K562 (cell line): ENCODE measurements at regions not wholly inside any gene's neighbourhood (a gene's known extent, or its start where the extent isn't known, plus 50 kb on each side); places are given as distances from the start of the nearest gene placed in this dataset.

ENCODE experiments used
- ATF6 ChIP-seq: sonication (generic); formaldehyde crosslinking; IDR thresholded peaks from 2 replicates; pipeline ENCODE4 v1.4.0; 2020; ENCODE audit warnings: mild to moderate bottlenecking, missing genetic modification reagents
- MYC ChIP-seq, 2 experiments: fragments of 250-450 bp in 1 of 2; sonication (Bioruptor Pico) in 1 of 2; IDR thresholded peaks; 2 replicates each; pipeline versions ENCODE4 v1.5.1 to v1.6.1; 2012 to 2021; ENCODE audit warnings: low read depth in 2 of 2, borderline replicate concordance in 1 of 2, improper control_type of control experiment in 1 of 2, low read length in 1 of 2, mild to moderate bottlenecking in 1 of 2, moderate library complexity in 1 of 2
- PPARD ChIP-seq: fragments of 250-450 bp; sonication (Bioruptor Pico); IDR thresholded peaks from 2 replicates; pipeline ENCODE4 v1.8.0; 2022; ENCODE audit warnings: inconsistent platforms, mild to moderate bottlenecking, moderate library complexity
- SRSF7 ChIP-seq: fragments of 200-400 bp; formaldehyde crosslinking; optimal IDR thresholded peaks from 2 replicates; pipeline ENCODE3; 2017; ENCODE audit warnings: mild to moderate bottlenecking, low read depth, low read length
- ZEB2 ChIP-seq: fragments of 450-650 bp; IDR thresholded peaks from 2 replicates; pipeline ENCODE4 v1.6.1; 2016
- ZKSCAN8 ChIP-seq: fragments of 200-800 bp; sonication (Bioruptor generic); IDR thresholded peaks from 2 replicates; pipeline ENCODE4 v1.6.1; 2016; ENCODE audit warnings: missing genetic modification characterization, missing compliant biosample characterization
- ZNF12 ChIP-seq: sonication (generic); formaldehyde crosslinking; IDR thresholded peaks from 2 replicates; pipeline ENCODE4 v1.4.0; 2020; ENCODE audit warnings: mild to moderate bottlenecking, missing genetic modification reagents
- ZNF217 ChIP-seq: sonication (generic); formaldehyde crosslinking; IDR thresholded peaks from 2 replicates; pipeline ENCODE4 v1.8.0; 2022; ENCODE audit warnings: mild to moderate bottlenecking, missing genetic modification reagents
- TF ChIP-seq, protein P1 (sequence below), 3 experiments: IDR thresholded peaks in 2 of 3; conservative IDR thresholded peaks in 1 of 3; 2 replicates each; pipeline ENCODE4 v1.5.1; 2011 to 2012; ENCODE audit warnings: low read length in 3 of 3, mild to moderate bottlenecking in 3 of 3, control low read depth in 2 of 3, improper control_type of control experiment in 1 of 3, inconsistent platforms in 1 of 3, low read depth in 1 of 3, mixed read lengths in 1 of 3, moderate library complexity in 1 of 3; ENCODE audit not compliant: insufficient read depth in 2 of 3

DNA sequence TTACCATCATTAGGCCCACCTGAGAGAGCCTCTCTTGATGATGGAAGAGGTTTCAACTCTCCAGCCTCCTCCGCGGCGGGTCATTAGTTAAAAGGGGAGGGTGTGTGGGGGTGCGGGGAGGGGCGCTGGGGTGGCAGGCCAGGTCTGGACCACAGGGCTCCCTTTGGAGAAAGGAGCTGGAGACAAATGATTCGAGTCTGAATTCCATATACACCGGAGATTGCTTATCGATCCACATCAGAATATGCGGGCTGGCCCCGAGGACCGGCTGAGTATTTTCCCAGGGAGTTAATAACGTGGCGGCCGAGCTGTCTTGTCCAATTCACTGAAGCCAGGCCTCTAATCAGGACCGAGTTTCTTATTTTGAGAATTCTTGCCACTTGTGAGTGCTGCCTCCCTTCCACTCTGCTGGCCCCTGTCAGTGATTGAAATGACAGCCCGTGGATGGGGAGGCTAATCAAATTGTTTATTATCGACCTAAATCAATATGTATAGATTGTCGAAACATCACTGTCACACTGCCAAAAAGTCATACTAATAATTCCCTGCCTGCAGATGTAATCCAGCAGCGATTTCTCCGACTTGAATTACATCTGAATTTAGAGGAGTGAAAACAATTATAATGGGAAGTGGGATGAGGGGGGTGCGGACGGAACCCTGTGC, 202.7 kb downstream of the SALL1 start:
- no peak for TF ChIP-seq PPARD (CRISPR knock-in tag)
- TF ChIP-seq ZNF12 (CRISPR knock-in tag), result no peak
- TF ChIP-seq ZKSCAN8 (CRISPR knock-in tag), result no peak
- TF ChIP-seq, protein P1, sequence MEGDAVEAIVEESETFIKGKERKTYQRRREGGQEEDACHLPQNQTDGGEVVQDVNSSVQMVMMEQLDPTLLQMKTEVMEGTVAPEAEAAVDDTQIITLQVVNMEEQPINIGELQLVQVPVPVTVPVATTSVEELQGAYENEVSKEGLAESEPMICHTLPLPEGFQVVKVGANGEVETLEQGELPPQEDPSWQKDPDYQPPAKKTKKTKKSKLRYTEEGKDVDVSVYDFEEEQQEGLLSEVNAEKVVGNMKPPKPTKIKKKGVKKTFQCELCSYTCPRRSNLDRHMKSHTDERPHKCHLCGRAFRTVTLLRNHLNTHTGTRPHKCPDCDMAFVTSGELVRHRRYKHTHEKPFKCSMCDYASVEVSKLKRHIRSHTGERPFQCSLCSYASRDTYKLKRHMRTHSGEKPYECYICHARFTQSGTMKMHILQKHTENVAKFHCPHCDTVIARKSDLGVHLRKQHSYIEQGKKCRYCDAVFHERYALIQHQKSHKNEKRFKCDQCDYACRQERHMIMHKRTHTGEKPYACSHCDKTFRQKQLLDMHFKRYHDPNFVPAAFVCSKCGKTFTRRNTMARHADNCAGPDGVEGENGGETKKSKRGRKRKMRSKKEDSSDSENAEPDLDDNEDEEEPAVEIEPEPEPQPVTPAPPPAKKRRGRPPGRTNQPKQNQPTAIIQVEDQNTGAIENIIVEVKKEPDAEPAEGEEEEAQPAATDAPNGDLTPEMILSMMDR (IDR thresholded peaks at IDR 0.05 in 2 of 3, conservative IDR thresholded peaks at IDR 0.05 in 1 of 3; ENCODE audit: insufficient read depth in 2 of 3, low read depth in 1 of 3, low read length in 3 of 3), result no peak
- no peak for TF ChIP-seq ATF6 (CRISPR knock-in tag)
- no peak for TF ChIP-seq ZEB2
- TF ChIP-seq MYC (IDR thresholded peaks at IDR 0.05; ENCODE audit: low read depth, low read length), result no peak
- no peak for TF ChIP-seq MYC (CRISPR knock-in tag; IDR thresholded peaks at IDR 0.05; ENCODE audit: borderline replicate concordance, low read depth)
- no peak for TF ChIP-seq SRSF7
- no peak for TF ChIP-seq ZNF217 (CRISPR knock-in tag)
